Omental fat pad (tissue), 3 donors: ENCODE measurements at regions not wholly inside any gene's neighbourhood (a gene's known extent, or its start where the extent isn't known, plus 50 kb on each side); places are given as distances from the start of the nearest gene placed in this dataset.

Experiments used
- ATAC-seq: fragments of 150-250 bp; one replicate; pipeline ENCODE4 v1.9.1; 2016; ENCODE audit warnings: mild to moderate bottlenecking, moderate library complexity; ENCODE audit not compliant: low FRiP score
- DNase-seq: peaks from one replicate; pipeline ENCODE4 v3.0.0-alpha.2; 2019; ENCODE audit warnings: low spot score
- CTCF ChIP-seq, 3 donors: fragments of 450-650 bp; IDR thresholded peaks; one replicate each; pipeline ENCODE4 v1.5.1; 2016 to 2017; ENCODE audit warnings: antibody characterized with exemption in 3 of 3, mild to moderate bottlenecking in 3 of 3, moderate library complexity in 2 of 3

- ATAC-seq, result no peak
- TF ChIP-seq CTCF (IDR thresholded peaks at IDR 0.05), result no peak
- DNase-seq, result no peak
Observed at GRCh38 chr19:30676990-30677679, 305.0 kb downstream of the ZNF536 start.

GRCh38 chr19:30675086-30675485 lies 302.9 kb downstream of the ZNF536 start:
- DNase-seq (no peak), ATAC-seq (no peak)
- TF ChIP-seq CTCF (IDR thresholded peaks at IDR 0.05), result no peak

- ATAC-seq, result no peak
- DNase-seq, result no peak
- TF ChIP-seq CTCF (IDR thresholded peaks at IDR 0.05), result no peak
Observed at GRCh38 chr19:30674656-30675055, 302.5 kb downstream of the ZNF536 start.

- DNase-seq, result no peak
- TF ChIP-seq CTCF (IDR thresholded peaks at IDR 0.05), result no peak
- ATAC-seq, result no peak
Observed at GRCh38 chr19:30673336-30673735, 301.2 kb downstream of the ZNF536 start.

- TF ChIP-seq CTCF (IDR thresholded peaks at IDR 0.05), result no peak
- DNase-seq (no peak), ATAC-seq (no peak)
Observed at GRCh38 chr19:30672926-30673325, 300.7 kb downstream of the ZNF536 start.

- TF ChIP-seq CTCF (IDR thresholded peaks at IDR 0.05), result no peak
- ATAC-seq (no peak), DNase-seq (no peak)
Observed at GRCh38 chr19:30671622-30672051, 299.5 kb downstream of the ZNF536 start.

GRCh38 chr19:30671367-30671619 lies 299.1 kb downstream of the ZNF536 start:
- ATAC-seq (no peak), DNase-seq (no peak)
- TF ChIP-seq CTCF (IDR thresholded peaks at IDR 0.05), result no peak
